ENCODE measurements at regions not wholly inside any gene's neighbourhood (a gene's known extent, or its start where the extent isn't known, plus 50 kb on each side); places are given as distances from the start of the nearest gene placed in this dataset.

DNA sequence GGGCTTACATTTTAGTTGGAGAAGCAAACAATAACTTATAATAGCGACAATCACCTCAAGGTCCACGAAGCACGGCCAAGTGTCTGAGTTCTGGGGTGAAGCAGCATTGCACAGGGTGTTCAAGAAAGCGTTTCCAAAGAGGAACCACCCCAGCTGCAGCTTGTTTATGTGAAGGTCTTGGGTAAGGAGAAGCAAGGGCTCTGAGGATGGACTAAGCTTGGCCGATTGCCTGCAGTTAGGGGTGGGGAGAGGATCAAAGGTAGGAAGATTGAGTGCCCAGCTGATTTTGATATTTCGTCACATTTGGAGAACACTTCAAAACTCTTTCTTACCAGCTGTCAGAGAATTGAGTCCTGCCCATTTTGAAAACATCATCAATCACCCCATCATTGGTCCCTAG is 321.6 kb upstream of the DNAJC19 start (continued):
- TF ChIP-seq, protein P1, sequence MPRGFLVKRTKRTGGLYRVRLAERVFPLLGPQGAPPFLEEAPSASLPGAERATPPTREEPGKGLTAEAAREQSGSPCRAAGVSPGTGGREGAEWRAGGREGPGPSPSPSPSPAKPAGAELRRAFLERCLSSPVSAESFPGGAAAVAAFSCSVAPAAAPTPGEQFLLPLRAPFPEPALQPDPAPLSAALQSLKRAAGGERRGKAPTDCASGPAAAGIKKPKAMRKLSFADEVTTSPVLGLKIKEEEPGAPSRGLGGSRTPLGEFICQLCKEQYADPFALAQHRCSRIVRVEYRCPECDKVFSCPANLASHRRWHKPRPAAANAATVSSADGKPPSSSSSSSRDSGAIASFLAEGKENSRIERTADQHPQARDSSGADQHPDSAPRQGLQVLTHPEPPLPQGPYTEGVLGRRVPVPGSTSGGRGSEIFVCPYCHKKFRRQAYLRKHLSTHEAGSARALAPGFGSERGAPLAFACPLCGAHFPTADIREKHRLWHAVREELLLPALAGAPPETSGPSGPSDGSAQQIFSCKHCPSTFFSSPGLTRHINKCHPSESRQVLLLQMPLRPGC (tag by site-specific recombination; IDR thresholded peaks at IDR 0.05), result no peak
- TF ChIP-seq ZNF621 (tag by site-specific recombination; IDR thresholded peaks at IDR 0.05), result no peak
- TF ChIP-seq ZNF10 (tag by site-specific recombination; IDR thresholded peaks at IDR 0.05), result no peak
- TF ChIP-seq ZEB2 (tag by site-specific recombination; IDR thresholded peaks at IDR 0.05), result no peak
- TF ChIP-seq BCL11A (tag by site-specific recombination; IDR thresholded peaks at IDR 0.05; ENCODE audit: low read depth), result no peak

DNA sequence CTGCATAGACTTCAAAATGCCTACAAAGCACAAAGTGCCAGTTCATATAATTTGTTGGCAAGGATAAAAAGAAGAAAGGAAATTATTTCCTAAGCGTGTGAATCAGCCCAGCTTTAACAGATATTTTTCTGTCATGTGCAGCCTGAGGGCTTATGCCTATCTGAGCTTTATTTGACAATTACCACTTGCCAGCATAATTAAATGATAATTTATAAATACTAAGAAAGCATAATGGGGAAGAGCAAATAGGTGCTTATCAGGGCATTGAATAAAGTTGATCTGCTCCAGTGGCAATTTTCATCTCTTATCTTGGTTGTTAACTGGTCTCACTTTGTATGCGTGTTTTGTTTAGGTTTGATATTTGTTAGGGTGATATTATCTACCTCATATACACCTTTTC is 313.4 kb upstream of the DNAJC19 start:
- Histone ChIP-seq H3K36me3 (ENCODE audit: control insufficient read depth in 2 of 2, insufficient read depth in 1 of 2, low read length in 2 of 2) (no peaks in the 10 kb centered on the region), H3K4me3 (ENCODE audit: low read depth, low read length) (no peak overlapping the region), H3K9me3 (ENCODE audit: control insufficient read depth, insufficient read depth, low read depth, low read length) (no peaks in the 10 kb centered on the region), H3K27ac (ENCODE audit: extremely low read depth, low read depth, low read length) (no peak overlapping the region), H3K4me1 (ENCODE audit: control insufficient read depth, insufficient read depth, low read length) (peaks cover 4% of the 10 kb centered on the region; the same call in 1 of the 2 replicates)
- TF ChIP-seq TCF7L2 (IDR thresholded peaks at IDR 0.05; ENCODE audit: borderline replicate concordance, low read depth, low read length) (0 out of 2 replicates have a peak, but pooled peaks have one; percentile 21), ZNF76 (tag by site-specific recombination; IDR thresholded peaks at IDR 0.05; ENCODE audit: borderline replicate concordance, low read depth) (no peak), ZNF549 (tag by site-specific recombination; IDR thresholded peaks at IDR 0.05) (no peak)
- TF ChIP-seq, protein P2, sequence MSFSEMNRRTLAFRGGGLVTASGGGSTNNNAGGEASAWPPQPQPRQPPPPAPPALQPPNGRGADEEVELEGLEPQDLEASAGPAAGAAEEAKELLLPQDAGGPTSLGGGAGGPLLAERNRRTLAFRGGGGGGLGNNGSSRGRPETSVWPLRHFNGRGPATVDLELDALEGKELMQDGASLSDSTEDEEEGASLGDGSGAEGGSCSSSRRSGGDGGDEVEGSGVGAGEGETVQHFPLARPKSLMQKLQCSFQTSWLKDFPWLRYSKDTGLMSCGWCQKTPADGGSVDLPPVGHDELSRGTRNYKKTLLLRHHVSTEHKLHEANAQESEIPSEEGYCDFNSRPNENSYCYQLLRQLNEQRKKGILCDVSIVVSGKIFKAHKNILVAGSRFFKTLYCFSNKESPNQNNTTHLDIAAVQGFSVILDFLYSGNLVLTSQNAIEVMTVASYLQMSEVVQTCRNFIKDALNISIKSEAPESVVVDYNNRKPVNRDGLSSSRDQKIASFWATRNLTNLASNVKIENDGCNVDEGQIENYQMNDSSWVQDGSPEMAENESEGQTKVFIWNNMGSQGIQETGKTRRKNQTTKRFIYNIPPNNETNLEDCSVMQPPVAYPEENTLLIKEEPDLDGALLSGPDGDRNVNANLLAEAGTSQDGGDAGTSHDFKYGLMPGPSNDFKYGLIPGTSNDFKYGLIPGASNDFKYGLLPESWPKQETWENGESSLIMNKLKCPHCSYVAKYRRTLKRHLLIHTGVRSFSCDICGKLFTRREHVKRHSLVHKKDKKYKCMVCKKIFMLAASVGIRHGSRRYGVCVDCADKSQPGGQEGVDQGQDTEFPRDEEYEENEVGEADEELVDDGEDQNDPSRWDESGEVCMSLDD (tag by site-specific recombination; IDR thresholded peaks at IDR 0.05), result no peak
- CTCF ChIA-PET, result interaction anchor here (0.7 kb wide), 1 partner anchor 25 kb away, joined by 3 read pairs; no protein-coding TSS in a partner anchor
- POLR2A ChIA-PET, result no interaction called here

DNA sequence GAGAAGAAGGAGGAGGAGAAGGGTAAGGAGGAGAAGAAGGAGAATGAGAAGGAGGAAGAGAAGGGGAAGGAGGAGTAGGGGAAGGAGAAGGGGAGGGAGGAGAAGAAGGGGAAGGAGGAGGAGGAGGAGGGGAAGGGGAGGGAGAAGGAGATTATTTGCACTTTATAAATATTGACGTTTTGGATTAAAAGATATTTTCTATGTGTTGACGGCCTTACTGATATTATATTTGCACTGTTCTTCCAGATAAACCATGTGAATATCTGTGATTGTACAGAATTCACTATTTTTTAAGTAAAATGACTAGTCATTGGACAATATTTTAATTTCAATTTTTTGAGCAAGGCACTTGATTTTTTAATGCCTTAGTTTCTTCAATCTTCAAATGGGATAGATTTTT is 310.5 kb upstream of the DNAJC19 start:
- Histone ChIP-seq H3K27ac (ENCODE audit: extremely low read depth, low read depth, low read length) (no peak overlapping the region), H3K9me3 (ENCODE audit: control insufficient read depth, insufficient read depth, low read depth, low read length) (no peaks in the 10 kb centered on the region), H3K4me3 (ENCODE audit: low read depth, low read length) (no peak overlapping the region), H3K36me3 (ENCODE audit: control insufficient read depth in 2 of 2, insufficient read depth in 1 of 2, low read length in 2 of 2) (no peaks in the 10 kb centered on the region), H3K4me1 (ENCODE audit: control insufficient read depth, insufficient read depth, low read length) (peaks cover 4% of the 10 kb centered on the region; the same call in 1 of the 2 replicates)
- no peak for TF ChIP-seq ZNF777 (tag by site-specific recombination; IDR thresholded peaks at IDR 0.05; ENCODE audit: borderline replicate concordance)
- TF ChIP-seq SALL2 (tag by site-specific recombination; IDR thresholded peaks at IDR 0.05; ENCODE audit: borderline replicate concordance), result no peak
- TF ChIP-seq, protein P3, sequence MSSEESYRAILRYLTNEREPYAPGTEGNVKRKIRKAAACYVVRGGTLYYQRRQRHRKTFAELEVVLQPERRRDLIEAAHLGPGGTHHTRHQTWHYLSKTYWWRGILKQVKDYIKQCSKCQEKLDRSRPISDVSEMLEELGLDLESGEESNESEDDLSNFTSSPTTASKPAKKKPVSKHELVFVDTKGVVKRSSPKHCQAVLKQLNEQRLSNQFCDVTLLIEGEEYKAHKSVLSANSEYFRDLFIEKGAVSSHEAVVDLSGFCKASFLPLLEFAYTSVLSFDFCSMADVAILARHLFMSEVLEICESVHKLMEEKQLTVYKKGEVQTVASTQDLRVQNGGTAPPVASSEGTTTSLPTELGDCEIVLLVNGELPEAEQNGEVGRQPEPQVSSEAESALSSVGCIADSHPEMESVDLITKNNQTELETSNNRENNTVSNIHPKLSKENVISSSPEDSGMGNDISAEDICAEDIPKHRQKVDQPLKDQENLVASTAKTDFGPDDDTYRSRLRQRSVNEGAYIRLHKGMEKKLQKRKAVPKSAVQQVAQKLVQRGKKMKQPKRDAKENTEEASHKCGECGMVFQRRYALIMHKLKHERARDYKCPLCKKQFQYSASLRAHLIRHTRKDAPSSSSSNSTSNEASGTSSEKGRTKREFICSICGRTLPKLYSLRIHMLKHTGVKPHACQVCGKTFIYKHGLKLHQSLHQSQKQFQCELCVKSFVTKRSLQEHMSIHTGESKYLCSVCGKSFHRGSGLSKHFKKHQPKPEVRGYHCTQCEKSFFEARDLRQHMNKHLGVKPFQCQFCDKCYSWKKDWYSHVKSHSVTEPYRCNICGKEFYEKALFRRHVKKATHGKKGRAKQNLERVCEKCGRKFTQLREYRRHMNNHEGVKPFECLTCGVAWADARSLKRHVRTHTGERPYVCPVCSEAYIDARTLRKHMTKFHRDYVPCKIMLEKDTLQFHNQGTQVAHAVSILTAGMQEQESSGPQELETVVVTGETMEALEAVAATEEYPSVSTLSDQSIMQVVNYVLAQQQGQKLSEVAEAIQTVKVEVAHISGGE (tag by site-specific recombination; conservative IDR thresholded peaks at IDR 0.05; ENCODE audit: low read depth), result no peak
- TF ChIP-seq, protein P4, sequence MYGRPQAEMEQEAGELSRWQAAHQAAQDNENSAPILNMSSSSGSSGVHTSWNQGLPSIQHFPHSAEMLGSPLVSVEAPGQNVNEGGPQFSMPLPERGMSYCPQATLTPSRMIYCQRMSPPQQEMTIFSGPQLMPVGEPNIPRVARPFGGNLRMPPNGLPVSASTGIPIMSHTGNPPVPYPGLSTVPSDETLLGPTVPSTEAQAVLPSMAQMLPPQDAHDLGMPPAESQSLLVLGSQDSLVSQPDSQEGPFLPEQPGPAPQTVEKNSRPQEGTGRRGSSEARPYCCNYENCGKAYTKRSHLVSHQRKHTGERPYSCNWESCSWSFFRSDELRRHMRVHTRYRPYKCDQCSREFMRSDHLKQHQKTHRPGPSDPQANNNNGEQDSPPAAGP (tag by site-specific recombination; IDR thresholded peaks at IDR 0.05), result no peak
- CTCF ChIA-PET, result interaction anchor here (0.7 kb wide), 1 partner anchor 26 kb away, joined by 3 read pairs; no protein-coding TSS in a partner anchor
- POLR2A ChIA-PET, result no interaction called here

Data from HEK293 (cell line).